ENCODE measurements at regions not wholly inside any gene's neighbourhood (a gene's known extent, or its start where the extent isn't known, plus 50 kb on each side); places are given as distances from the start of the nearest gene placed in this dataset.

DNA sequence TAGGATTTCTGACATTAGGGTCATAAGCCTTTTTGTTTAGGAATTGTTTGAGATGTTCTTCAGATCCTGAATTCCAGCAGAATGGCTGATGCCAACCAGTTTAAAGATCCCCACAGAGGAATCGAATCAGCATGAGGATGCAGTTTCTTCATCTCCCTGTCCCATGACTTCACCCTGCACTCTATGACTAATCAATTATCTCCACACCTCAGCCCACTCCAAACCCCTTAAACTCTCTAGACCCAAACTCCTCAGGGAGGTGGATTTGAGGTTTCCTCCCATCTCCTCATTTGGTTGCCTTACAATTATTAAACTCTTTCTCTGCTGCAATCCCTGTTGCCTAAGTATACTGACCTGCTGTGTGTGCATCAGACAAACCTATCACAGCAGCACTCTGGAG, 86.5 kb upstream of the CRY1 start:
- no peaks in the 10 kb centered on the region for H3K36me3 ChIP-seq (ENCODE audit: insufficient read depth, low read length)
- no peaks in the 10 kb centered on the region for H3K79me2 ChIP-seq (ENCODE audit: insufficient read depth, low read length)
- H3K9me3 ChIP-seq (ENCODE audit: insufficient read depth, low read depth, low read length) = no peaks in the 10 kb centered on the region
- no peaks in the 10 kb centered on the region for H3K27me3 ChIP-seq (ENCODE audit: insufficient read depth, low read length, poor library complexity, severe bottlenecking)
- no peaks in the 10 kb centered on the region for H3K9me2 ChIP-seq (replicated peaks; ENCODE audit: low read depth, low read length)
- H3K9ac ChIP-seq (ENCODE audit: low read depth, low read length, poor library complexity, severe bottlenecking) = no peak overlapping the region
- no peaks in the 10 kb centered on the region for H4K20me1 ChIP-seq (ENCODE audit: insufficient read depth, low read length, poor library complexity, severe bottlenecking)
- H3K4me2 ChIP-seq (ENCODE audit: low read depth, low read length, poor library complexity, severe bottlenecking) = no peak overlapping the region
- H3K4me1 ChIP-seq (ENCODE audit: insufficient read depth, low read length, poor library complexity, severe bottlenecking) = no peaks in the 10 kb centered on the region
- no peak overlapping the region for H2AFZ ChIP-seq (ENCODE audit: low read length)
- no peak overlapping the region for H3K4me3 ChIP-seq (ENCODE audit: low read length, poor library complexity, severe bottlenecking)
- no peak for TF ChIP-seq EZH2phosphoT487 (IDR thresholded peaks at IDR 0.05; ENCODE audit: borderline replicate concordance)
- TF ChIP-seq, protein P1, sequence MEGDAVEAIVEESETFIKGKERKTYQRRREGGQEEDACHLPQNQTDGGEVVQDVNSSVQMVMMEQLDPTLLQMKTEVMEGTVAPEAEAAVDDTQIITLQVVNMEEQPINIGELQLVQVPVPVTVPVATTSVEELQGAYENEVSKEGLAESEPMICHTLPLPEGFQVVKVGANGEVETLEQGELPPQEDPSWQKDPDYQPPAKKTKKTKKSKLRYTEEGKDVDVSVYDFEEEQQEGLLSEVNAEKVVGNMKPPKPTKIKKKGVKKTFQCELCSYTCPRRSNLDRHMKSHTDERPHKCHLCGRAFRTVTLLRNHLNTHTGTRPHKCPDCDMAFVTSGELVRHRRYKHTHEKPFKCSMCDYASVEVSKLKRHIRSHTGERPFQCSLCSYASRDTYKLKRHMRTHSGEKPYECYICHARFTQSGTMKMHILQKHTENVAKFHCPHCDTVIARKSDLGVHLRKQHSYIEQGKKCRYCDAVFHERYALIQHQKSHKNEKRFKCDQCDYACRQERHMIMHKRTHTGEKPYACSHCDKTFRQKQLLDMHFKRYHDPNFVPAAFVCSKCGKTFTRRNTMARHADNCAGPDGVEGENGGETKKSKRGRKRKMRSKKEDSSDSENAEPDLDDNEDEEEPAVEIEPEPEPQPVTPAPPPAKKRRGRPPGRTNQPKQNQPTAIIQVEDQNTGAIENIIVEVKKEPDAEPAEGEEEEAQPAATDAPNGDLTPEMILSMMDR (conservative IDR thresholded peaks at IDR 0.05; ENCODE audit: low read length) = no peak
- H3F3A ChIP-seq (ENCODE audit: low read depth) = no peaks in the 10 kb centered on the region

GRCh38 chr12:107180272-107180671, 86.9 kb upstream of the CRY1 start:
- no peak for TF ChIP-seq EZH2phosphoT487 (IDR thresholded peaks at IDR 0.05; ENCODE audit: borderline replicate concordance)
- TF ChIP-seq, protein P1 (conservative IDR thresholded peaks at IDR 0.05; ENCODE audit: low read length) = no peak
- Histone ChIP-seq H3K4me3 (ENCODE audit: low read length, poor library complexity, severe bottlenecking) (no peak overlapping the region), H4K20me1 (ENCODE audit: insufficient read depth, low read length, poor library complexity, severe bottlenecking) (no peaks in the 10 kb centered on the region)

GRCh38 chr12:107184359-107184930, 91.1 kb upstream of the CRY1 start:
- Histone ChIP-seq H3K36me3 (ENCODE audit: insufficient read depth, low read length) (no peaks in the 10 kb centered on the region), H3K4me1 (ENCODE audit: insufficient read depth, low read length, poor library complexity, severe bottlenecking) (no peaks in the 10 kb centered on the region), H3K27me3 (ENCODE audit: insufficient read depth, low read length, poor library complexity, severe bottlenecking) (no peaks in the 10 kb centered on the region), H4K20me1 (ENCODE audit: insufficient read depth, low read length, poor library complexity, severe bottlenecking) (no peaks in the 10 kb centered on the region), H2AFZ (ENCODE audit: low read length) (no peak overlapping the region), H3K79me2 (ENCODE audit: insufficient read depth, low read length) (no peaks in the 10 kb centered on the region), H3K9ac (ENCODE audit: low read depth, low read length, poor library complexity, severe bottlenecking) (no peak overlapping the region), H3F3A (ENCODE audit: low read depth) (no peaks in the 10 kb centered on the region), H3K4me2 (ENCODE audit: low read depth, low read length, poor library complexity, severe bottlenecking) (no peak overlapping the region), H3K4me3 (ENCODE audit: low read length, poor library complexity, severe bottlenecking) (no peak overlapping the region), H3K9me3 (ENCODE audit: insufficient read depth, low read depth, low read length) (no peaks in the 10 kb centered on the region), H3K9me2 (replicated peaks; ENCODE audit: low read depth, low read length) (no peaks in the 10 kb centered on the region)
- TF ChIP-seq, protein P1 (conservative IDR thresholded peaks at IDR 0.05; ENCODE audit: low read length) = no peak
- no peak for TF ChIP-seq EZH2phosphoT487 (IDR thresholded peaks at IDR 0.05; ENCODE audit: borderline replicate concordance)

More at GRCh38 chr12:107180272-107180671, 86.9 kb upstream of the CRY1 start:
- Histone ChIP-seq H3K27me3 (ENCODE audit: insufficient read depth, low read length, poor library complexity, severe bottlenecking) (no peaks in the 10 kb centered on the region), H3K36me3 (ENCODE audit: insufficient read depth, low read length) (no peaks in the 10 kb centered on the region), H3K4me2 (ENCODE audit: low read depth, low read length, poor library complexity, severe bottlenecking) (no peak overlapping the region), H3K9me3 (ENCODE audit: insufficient read depth, low read depth, low read length) (no peaks in the 10 kb centered on the region), H3K9me2 (replicated peaks; ENCODE audit: low read depth, low read length) (no peaks in the 10 kb centered on the region), H3K79me2 (ENCODE audit: insufficient read depth, low read length) (no peaks in the 10 kb centered on the region), H2AFZ (ENCODE audit: low read length) (no peak overlapping the region), H3K4me1 (ENCODE audit: insufficient read depth, low read length, poor library complexity, severe bottlenecking) (no peaks in the 10 kb centered on the region), H3F3A (ENCODE audit: low read depth) (no peaks in the 10 kb centered on the region), H3K9ac (ENCODE audit: low read depth, low read length, poor library complexity, severe bottlenecking) (no peak overlapping the region)
